ENCODE measurements at regions not wholly inside any gene's neighbourhood (a gene's known extent, or its start where the extent isn't known, plus 50 kb on each side); places are given as distances from the start of the nearest gene placed in this dataset.

DNA sequence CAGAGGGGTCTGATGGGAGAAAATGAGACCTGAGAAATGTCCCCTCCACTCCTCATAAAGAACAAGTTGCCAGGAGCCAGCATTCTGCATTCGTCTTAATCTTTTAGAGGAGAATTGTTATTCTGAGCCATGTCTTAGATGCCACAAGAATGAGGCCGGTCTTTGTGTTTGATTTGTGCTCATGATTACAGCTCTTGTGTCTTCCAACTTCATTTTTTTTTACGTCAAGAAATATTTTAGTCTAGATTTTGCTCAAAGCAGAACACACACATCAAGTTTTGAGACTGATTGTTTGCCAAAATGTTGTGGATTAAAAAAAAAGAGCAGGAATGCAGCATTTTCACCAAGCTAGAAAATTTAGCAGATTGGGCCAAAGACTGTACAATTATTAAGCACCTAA lies 130.6 kb upstream of the PITX2 start:
- no peak overlapping the region for H3K27ac ChIP-seq
- no peak overlapping the region for H3K4me3 ChIP-seq
- ATAC-seq (no peak), DNase-seq (no peak)
- H3K36me3 ChIP-seq (replicated peaks in 1 of 2; ENCODE audit: insufficient read depth in 1 of 2, low read depth in 2 of 2) = no peaks in the 10 kb centered on the region
- no peaks in the 10 kb centered on the region for H3K4me1 ChIP-seq
- no peaks in the 10 kb centered on the region for H3K27me3 ChIP-seq
- intact Hi-C loops (cut with DNase I) = no loop called here
- TF ChIP-seq, protein P1, sequence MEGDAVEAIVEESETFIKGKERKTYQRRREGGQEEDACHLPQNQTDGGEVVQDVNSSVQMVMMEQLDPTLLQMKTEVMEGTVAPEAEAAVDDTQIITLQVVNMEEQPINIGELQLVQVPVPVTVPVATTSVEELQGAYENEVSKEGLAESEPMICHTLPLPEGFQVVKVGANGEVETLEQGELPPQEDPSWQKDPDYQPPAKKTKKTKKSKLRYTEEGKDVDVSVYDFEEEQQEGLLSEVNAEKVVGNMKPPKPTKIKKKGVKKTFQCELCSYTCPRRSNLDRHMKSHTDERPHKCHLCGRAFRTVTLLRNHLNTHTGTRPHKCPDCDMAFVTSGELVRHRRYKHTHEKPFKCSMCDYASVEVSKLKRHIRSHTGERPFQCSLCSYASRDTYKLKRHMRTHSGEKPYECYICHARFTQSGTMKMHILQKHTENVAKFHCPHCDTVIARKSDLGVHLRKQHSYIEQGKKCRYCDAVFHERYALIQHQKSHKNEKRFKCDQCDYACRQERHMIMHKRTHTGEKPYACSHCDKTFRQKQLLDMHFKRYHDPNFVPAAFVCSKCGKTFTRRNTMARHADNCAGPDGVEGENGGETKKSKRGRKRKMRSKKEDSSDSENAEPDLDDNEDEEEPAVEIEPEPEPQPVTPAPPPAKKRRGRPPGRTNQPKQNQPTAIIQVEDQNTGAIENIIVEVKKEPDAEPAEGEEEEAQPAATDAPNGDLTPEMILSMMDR (IDR thresholded peaks at IDR 0.05) = no peak
- TF ChIP-seq POLR2A (IDR thresholded peaks at IDR 0.05) = no peak
- H3K9me3 ChIP-seq = no peaks in the 10 kb centered on the region
- WGBS, 2 donors = 41 to 70% methylated on average over 3 of the region's 3 CpGs

DNA sequence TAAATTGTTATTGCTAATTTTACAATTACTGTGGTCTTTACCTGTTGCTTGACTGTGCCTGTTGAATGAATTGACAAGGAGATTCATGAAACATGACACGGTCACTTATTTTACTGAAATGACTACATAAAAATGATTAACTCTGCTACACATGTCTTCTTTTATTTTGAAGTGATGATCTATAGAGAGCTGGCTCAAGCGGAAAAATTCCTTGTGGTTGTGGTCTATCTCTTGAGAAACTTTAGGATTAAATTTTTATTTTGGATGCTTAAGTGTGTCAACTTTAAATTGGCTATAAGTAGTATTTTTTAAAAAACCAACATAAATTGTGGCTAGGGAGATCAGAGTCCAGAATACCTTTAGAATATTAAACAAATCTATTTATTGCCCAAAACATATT lies 131.8 kb upstream of the PITX2 start:
- Histone ChIP-seq H3K27me3 (no peaks in the 10 kb centered on the region), H3K9me3 (no peaks in the 10 kb centered on the region), H3K4me1 (no peaks in the 10 kb centered on the region), H3K4me3 (no peak overlapping the region), H3K27ac (no peak overlapping the region), H3K36me3 (replicated peaks in 1 of 2; ENCODE audit: insufficient read depth in 1 of 2, low read depth in 2 of 2) (no peaks in the 10 kb centered on the region)
- TF ChIP-seq, protein P1 (IDR thresholded peaks at IDR 0.05) = no peak
- no peak for TF ChIP-seq POLR2A (IDR thresholded peaks at IDR 0.05)
- ATAC-seq (no peak), DNase-seq (no peak)
- WGBS, 2 donors = 62 to 75% methylated on average over 2 of the region's 2 CpGs
- intact Hi-C loops (cut with DNase I) = no loop called here

DNA sequence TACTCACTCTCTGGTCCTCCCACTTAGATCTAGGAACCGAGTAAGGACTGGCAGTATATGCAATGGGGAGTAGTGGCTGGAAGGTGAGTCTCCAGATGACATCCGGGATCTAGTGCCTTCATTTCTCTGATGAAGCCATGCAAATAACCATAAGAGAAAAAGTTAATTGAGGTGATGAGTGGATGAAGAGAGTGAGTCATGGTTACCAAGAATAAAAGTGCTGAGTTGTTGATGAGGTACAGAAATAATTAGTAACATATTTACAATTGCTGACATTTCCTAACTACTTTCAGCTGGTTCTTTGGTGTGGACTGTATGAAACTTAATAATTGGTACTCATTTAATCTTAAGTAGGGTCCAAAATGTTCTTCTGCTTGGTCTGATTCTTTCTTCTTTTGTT lies 146.7 kb upstream of the PITX2 start:
- no peaks in the 10 kb centered on the region for H3K36me3 ChIP-seq (replicated peaks in 1 of 2; ENCODE audit: insufficient read depth in 1 of 2, low read depth in 2 of 2)
- DNase-seq = no peak
- no peak for TF ChIP-seq POLR2A (IDR thresholded peaks at IDR 0.05)
- TF ChIP-seq, protein P1 (IDR thresholded peaks at IDR 0.05) = no peak
- 31 to 33% methylated on average over 2 of the region's 2 CpGs for WGBS, 2 donors
- no peaks in the 10 kb centered on the region for H3K27me3 ChIP-seq
- intact Hi-C loops (cut with DNase I) = no loop called here
- no peaks in the 10 kb centered on the region for H3K4me1 ChIP-seq
- no peak for ATAC-seq
- H3K4me3 ChIP-seq = no peak overlapping the region
- H3K9me3 ChIP-seq = no peaks in the 10 kb centered on the region
- H3K27ac ChIP-seq = no peak overlapping the region

DNA sequence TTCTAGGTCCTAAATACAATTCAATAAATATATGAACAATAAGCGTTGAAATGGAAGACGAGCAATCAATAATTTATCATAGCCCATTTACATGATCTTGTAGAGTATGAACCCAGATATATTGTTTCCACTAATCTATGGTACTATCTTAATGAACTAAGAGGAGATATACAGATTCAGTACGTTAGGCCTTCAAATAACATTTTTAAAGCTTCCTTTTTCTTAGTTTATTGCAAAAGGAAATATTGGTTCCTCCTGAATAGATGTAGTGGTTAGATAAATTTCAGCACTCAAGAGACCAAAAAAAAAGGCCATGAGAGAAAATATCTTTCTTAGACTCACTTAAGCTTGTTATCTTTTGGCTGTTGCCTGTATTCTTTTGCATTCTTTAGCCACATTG lies 147.5 kb upstream of the PITX2 start:
- no peak overlapping the region for H3K4me3 ChIP-seq
- no peaks in the 10 kb centered on the region for H3K27me3 ChIP-seq
- H3K36me3 ChIP-seq (replicated peaks in 1 of 2; ENCODE audit: insufficient read depth in 1 of 2, low read depth in 2 of 2) = no peaks in the 10 kb centered on the region
- DNase-seq = no peak
- 69 to 79% methylated on average over 3 of the region's 3 CpGs for WGBS, 2 donors
- intact Hi-C loops (cut with DNase I) = no loop called here
- H3K4me1 ChIP-seq = no peaks in the 10 kb centered on the region
- no peak for ATAC-seq
- no peaks in the 10 kb centered on the region for H3K9me3 ChIP-seq
- H3K27ac ChIP-seq = no peak overlapping the region
- TF ChIP-seq POLR2A (IDR thresholded peaks at IDR 0.05) = no peak
- TF ChIP-seq, protein P1 (IDR thresholded peaks at IDR 0.05) = no peak

DNA sequence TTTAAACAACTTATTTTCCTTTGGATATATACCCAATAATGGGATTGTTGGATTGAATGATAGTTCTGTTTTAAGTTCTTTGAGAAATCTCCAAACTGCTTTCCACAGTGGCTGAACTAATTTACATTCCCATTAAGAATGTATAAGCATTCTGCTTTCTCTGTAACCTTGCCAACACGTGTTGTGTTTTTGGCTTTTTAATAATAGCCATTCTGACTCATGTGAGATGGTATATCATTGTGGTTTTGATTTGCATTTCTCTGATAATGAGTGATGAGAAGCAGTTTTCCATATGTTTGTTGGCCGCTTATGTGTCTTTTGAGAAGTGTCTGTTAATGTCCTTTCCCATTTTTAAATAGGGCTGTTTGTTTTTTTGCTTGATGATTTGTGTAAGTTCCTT lies 155.6 kb upstream of the PITX2 start:
- no peaks in the 10 kb centered on the region for H3K36me3 ChIP-seq (replicated peaks in 1 of 2; ENCODE audit: insufficient read depth in 1 of 2, low read depth in 2 of 2)
- 56 to 64% methylated on average over 2 of the region's 2 CpGs for WGBS, 2 donors

More for the DNA sequence above, 155.6 kb upstream of the PITX2 start:
- Histone ChIP-seq H3K4me3 (no peak overlapping the region), H3K27ac (no peak overlapping the region), H3K4me1 (no peaks in the 10 kb centered on the region), H3K27me3 (no peaks in the 10 kb centered on the region), H3K9me3 (no peaks in the 10 kb centered on the region)
- intact Hi-C loops (cut with DNase I) = no loop called here
- no peak for TF ChIP-seq POLR2A (IDR thresholded peaks at IDR 0.05)
- TF ChIP-seq, protein P1 (IDR thresholded peaks at IDR 0.05) = no peak
- DNase-seq (no peak), ATAC-seq (no peak)
